NT2/D1 (cell line): ENCODE measurements at regions not wholly inside any gene's neighbourhood (a gene's known extent, or its start where the extent isn't known, plus 50 kb on each side); places are given as distances from the start of the nearest gene placed in this dataset.

ENCODE experiments used
- YY1 ChIP-seq: IDR thresholded peaks from 2 replicates; pipeline ENCODE4 v1.6.1; 2011; ENCODE audit not compliant: insufficient read length, insufficient read depth
- ZNF274 ChIP-seq: IDR thresholded peaks from 2 replicates; pipeline ENCODE4 v1.6.1; 2011; ENCODE audit warnings: mild to moderate bottlenecking, low read depth, low read length

GRCh38 chr5:173777674-173778073, 110.5 kb upstream of the CPEB4 start:
- TF ChIP-seq YY1 (no peak), ZNF274 (no peak)
